Large intestine (tissue), 3 donors: ENCODE measurements at regions not wholly inside any gene's neighbourhood (a gene's known extent, or its start where the extent isn't known, plus 50 kb on each side); places are given as distances from the start of the nearest gene placed in this dataset.

Experiments
- DNase-seq, 2 donors: peaks; one replicate each; pipeline versions ENCODE4 v3.0.0 to v3.0.0-alpha.2; 2013
- H3K27ac ChIP-seq: one replicate; pipeline ENCODE4 v1.5.1; 2013; ENCODE audit warnings: low read length
- H3K27me3 ChIP-seq: 2 replicates; pipeline ENCODE4 v1.6.1; 2013; ENCODE audit warnings: low read length; ENCODE audit not compliant: control insufficient read depth, insufficient read depth
- H3K36me3 ChIP-seq: 2 replicates; pipeline ENCODE4 v1.6.1; 2013; ENCODE audit warnings: low read length; ENCODE audit not compliant: control insufficient read depth, insufficient read depth
- H3K4me1 ChIP-seq: one replicate; pipeline ENCODE4 v1.6.1; 2013; ENCODE audit warnings: low read length; ENCODE audit not compliant: control insufficient read depth, insufficient read depth
- H3K4me3 ChIP-seq: one replicate; pipeline ENCODE4 v1.5.1; 2013; ENCODE audit warnings: low read length
- H3K9me3 ChIP-seq: one replicate; pipeline ENCODE4 v1.6.1; 2013; ENCODE audit warnings: mild to moderate bottlenecking, low read depth, low read length, moderate library complexity; ENCODE audit not compliant: control insufficient read depth
- WGBS: methylation state at CpG from one replicate; pipeline ENCODE4 v1.1.5; 2013; ENCODE audit warnings: low lambda C conversion rate; ENCODE audit not compliant: insufficient coverage; 5-methylcytosine and 5-hydroxymethylcytosine counted together

DNA sequence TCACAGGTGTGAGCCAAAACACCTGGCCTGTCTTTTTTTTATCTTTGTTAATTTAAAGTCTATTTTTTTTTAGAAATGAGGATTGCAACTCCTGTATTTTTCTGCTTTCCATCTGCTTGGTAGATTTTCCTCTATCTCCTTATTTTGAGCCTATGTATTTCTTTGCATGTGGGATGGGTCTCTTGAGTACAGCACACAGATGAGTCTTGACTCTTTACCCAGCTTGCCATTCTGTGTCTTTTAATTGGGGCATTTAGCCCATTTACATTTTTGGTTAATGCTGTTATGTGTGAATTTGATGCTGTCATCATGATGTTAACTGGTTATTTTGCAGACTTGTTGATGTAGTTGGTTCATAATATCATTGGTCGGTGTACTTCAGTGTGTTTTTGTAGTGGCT, 317.4 kb downstream of the IPO8 start:
- no peaks in the 10 kb centered on the region for H3K27me3 ChIP-seq
- H3K4me1 ChIP-seq, result no peaks in the 10 kb centered on the region
- no peaks in the 10 kb centered on the region for H3K36me3 ChIP-seq
- H3K4me3 ChIP-seq, result no peak overlapping the region
- H3K9me3 ChIP-seq, result peaks cover 6% of the 10 kb centered on the region
- DNase-seq, result no peak
- WGBS, result no CpG with 5 or more reads among the region's 1 CpG
- no peak overlapping the region for H3K27ac ChIP-seq

DNA sequence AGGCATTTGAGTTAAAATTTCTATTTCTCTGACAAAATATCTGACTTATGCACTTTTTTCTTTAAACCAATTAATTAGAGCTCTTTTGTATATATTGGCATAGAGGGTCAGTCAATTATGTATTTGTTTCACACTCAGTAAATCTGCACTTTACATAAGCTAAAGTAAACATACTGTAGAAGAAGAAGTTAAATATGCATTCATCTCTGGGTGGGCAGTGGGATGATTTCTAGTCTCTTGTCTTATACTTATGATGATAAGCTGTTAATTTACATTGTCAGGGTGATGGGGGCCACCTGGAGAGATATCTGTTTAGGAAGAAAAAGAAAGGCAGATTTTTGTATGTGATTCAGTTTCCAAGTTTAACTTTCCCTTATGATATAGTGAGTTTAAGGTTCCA, 330.8 kb downstream of the IPO8 start:
- DNase-seq, result no peak
- Histone ChIP-seq H3K27ac (no peak overlapping the region), H3K27me3 (no peaks in the 10 kb centered on the region), H3K9me3 (no peaks in the 10 kb centered on the region), H3K4me3 (no peak overlapping the region), H3K4me1 (no peaks in the 10 kb centered on the region), H3K36me3 (no peaks in the 10 kb centered on the region)

DNA sequence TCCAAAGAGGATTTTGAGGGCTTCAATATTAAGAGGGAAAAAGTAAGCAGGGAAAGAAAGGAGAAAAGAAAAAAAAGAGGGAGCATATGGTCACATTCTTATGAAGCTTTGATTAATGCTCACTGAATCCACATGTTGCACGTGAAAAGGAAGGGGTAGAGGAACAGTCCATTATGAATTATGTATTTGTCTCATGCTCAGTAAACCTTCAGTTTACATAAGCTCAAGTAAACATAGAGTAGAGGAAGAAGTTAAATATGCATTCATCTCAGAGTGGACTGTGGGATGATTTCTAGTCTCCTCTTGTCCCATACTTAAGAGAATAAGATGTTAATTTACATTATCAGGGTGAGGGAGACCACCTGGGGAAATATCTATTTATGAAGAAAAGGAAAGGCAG, 334.5 kb downstream of the IPO8 start:
- Histone ChIP-seq H3K27me3 (no peaks in the 10 kb centered on the region), H3K4me3 (no peak overlapping the region), H3K4me1 (no peaks in the 10 kb centered on the region), H3K36me3 (no peaks in the 10 kb centered on the region), H3K9me3 (no peaks in the 10 kb centered on the region), H3K27ac (no peak overlapping the region)
- WGBS, result 57% methylated on average over 1 of the region's 1 CpG
- DNase-seq, result no peak

DNA sequence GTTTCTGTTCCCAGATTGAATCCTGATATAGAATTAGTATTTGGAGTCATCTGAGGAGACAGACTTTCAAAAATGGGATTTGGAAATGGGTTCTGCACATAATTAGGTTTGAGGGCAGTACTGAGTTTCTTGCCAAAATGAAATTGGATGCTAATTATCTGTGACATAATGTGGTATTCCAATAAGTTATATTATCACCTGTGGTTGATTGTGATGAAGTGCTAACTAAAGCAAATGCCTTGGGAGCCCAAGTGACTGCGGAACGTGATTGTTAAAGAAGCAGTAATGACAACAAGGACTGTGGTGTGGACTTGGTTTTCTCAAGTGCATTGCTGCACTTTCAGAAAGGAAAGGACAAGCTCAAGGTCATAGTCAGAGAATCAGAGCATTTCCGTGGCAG, 337.0 kb downstream of the IPO8 start:
- no peaks in the 10 kb centered on the region for H3K27me3 ChIP-seq
- no peak overlapping the region for H3K4me3 ChIP-seq
- DNase-seq, result no peak
- no peaks in the 10 kb centered on the region for H3K36me3 ChIP-seq
- WGBS, result 83% methylated on average over 3 of the region's 3 CpGs
- H3K9me3 ChIP-seq, result no peaks in the 10 kb centered on the region
- no peaks in the 10 kb centered on the region for H3K4me1 ChIP-seq
- no peak overlapping the region for H3K27ac ChIP-seq

DNA sequence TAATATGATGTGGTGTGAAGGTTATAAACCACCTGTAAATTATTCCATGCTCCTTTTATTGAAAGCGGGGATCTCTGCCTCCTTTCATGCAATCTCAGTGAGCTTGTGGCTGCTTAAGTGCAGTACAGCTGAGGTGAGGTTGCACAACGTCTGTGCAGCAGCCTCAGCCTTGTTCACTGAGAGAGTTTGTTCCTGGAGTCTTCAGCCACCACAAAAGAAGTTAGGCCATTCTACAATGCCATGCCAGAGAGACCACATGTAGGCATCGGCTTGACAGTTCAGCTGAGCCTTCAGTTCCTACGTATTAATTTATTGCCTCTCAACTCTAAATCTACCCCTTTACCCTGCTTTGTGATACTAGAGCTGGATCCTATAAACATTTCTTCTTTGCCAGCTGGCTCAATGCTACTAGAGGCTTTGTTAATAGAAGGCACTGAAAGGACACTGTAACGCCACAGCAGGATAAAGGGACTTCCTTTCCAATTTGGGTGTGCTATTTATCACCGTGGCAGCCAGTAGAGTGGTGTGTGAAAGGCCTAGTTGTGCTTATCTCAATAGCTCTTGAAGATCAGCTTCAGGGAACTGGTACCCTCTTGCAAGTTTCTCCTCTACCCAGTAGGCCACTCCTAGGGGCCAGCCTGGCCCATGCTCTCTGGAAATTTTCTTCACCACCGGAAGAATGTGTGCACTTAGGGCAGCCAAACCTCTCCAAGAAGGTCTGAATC, 337.7 kb downstream of the IPO8 start:
- Histone ChIP-seq H3K36me3 (no peaks in the 10 kb centered on the region), H3K4me1 (no peaks in the 10 kb centered on the region), H3K27ac (no peak overlapping the region), H3K9me3 (no peaks in the 10 kb centered on the region), H3K27me3 (no peaks in the 10 kb centered on the region), H3K4me3 (no peak overlapping the region)
- DNase-seq, result no peak
- 57% methylated on average over 1 of the region's 7 CpGs for WGBS

DNA sequence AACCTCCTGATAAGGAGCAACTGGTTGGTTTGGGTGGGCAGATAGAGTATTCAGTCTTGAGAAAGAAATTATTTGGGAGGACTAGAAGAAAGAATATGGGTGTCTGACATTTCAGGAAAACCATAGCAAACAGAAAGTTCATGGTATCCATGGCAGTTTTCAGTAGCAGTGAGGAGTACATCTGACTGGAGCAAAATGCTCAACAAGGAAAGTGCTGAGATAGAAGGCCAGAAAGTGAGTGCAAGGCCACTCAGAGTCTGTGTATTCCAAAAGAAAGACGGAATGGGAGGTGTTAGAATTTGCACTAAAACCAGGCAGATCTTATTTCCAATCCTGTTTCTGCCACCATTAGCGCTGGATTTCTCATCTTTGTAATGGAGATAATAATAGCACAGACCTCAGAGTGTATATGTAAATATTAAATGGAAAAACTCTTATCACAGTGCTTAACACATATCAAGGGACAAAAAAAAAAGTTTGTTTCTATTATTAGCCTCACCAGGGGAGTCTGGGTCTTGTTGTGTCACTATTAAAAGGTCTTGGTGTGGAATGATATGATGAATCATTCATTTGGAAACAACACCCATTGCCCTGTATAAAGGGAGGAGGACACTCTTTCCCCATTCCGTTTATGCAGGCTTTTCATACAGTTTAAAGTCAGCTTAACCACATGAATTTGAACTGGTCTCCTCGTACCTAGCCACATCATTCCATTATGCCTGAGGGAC, 349.8 kb downstream of the IPO8 start:
- H3K4me3 ChIP-seq, result no peak overlapping the region
- no peak overlapping the region for H3K27ac ChIP-seq
- H3K27me3 ChIP-seq, result no peaks in the 10 kb centered on the region
- no peak for DNase-seq
- no peaks in the 10 kb centered on the region for H3K36me3 ChIP-seq
- H3K9me3 ChIP-seq, result no peaks in the 10 kb centered on the region
- H3K4me1 ChIP-seq, result no peaks in the 10 kb centered on the region
- WGBS, result 100% methylated on average over 1 of the region's 4 CpGs

DNA sequence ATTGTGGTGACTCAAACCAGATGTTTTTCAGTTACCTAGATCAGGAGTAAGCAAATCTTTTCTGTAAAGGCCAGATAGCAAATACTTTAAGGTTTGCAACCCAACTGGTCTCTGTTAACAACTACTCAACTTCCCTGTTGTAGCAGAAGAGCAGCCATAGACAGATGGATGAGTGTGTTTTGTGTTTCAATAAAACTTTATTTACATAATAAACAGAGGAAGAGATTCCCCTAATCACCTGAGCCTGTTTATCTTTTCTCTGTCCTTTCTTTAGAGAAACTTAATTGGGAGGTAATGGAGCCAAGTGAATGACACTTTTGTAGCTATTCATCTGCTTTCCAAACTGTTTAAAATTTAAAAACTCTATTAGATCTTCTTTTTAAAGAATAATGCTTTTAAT, 365.1 kb downstream of the IPO8 start:
- Histone ChIP-seq H3K9me3 (peaks cover 6% of the 10 kb centered on the region), H3K36me3 (no peaks in the 10 kb centered on the region), H3K27me3 (no peaks in the 10 kb centered on the region), H3K27ac (no peak overlapping the region), H3K4me3 (no peak overlapping the region), H3K4me1 (no peaks in the 10 kb centered on the region)
- no peak for DNase-seq

DNA sequence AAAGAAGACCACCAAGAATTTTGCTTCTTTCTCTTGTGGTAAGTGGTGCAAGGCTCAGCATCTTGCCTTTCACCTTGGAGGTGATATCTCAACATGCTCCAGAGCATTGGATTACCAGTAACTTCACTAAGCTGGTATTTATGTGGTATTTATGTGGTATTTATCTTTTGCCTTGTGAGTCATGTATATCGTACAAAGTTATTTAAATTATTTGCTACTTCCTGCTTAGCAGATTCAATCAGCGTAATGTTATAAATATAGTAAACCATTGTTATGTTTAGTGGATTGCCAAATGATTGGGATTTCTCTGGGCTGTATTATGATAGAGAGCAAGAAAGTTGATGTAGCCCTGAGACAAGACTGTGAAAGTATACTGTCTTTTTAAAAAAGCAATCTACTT, 366.4 kb downstream of the IPO8 start:
- H3K27me3 ChIP-seq, result no peaks in the 10 kb centered on the region
- no peaks in the 10 kb centered on the region for H3K4me1 ChIP-seq
- no CpG with 5 or more reads among the region's 2 CpGs for WGBS
- H3K36me3 ChIP-seq, result no peaks in the 10 kb centered on the region
- no peak overlapping the region for H3K27ac ChIP-seq
- peaks cover 6% of the 10 kb centered on the region for H3K9me3 ChIP-seq
- H3K4me3 ChIP-seq, result no peak overlapping the region
- no peak for DNase-seq

DNA sequence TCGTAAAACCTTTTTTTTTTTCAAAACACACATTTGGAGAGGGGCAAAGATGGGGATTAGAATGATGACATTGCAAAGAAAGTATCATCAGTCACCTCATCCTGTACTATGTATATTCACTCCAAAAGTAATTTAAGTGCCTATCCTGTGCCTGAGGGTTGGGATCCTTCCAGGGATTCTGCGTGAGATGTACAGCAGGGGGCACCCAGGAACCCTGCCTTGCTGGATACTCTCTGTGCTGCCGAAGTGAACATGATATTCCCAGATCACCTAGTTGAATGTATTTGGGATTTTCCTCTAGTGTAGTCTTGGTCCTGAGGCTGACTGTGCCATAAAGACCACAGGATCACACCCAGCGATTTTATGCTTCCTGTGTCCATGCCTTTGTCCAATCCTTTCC, 372.7 kb downstream of the IPO8 start:
- no peak overlapping the region for H3K27ac ChIP-seq
- WGBS, result 71% methylated on average over 1 of the region's 4 CpGs
- H3K36me3 ChIP-seq, result no peaks in the 10 kb centered on the region
- no peaks in the 10 kb centered on the region for H3K4me1 ChIP-seq
- H3K4me3 ChIP-seq, result no peak overlapping the region
- DNase-seq, result no peak
- no peaks in the 10 kb centered on the region for H3K27me3 ChIP-seq
- peaks cover 6% of the 10 kb centered on the region for H3K9me3 ChIP-seq

DNA sequence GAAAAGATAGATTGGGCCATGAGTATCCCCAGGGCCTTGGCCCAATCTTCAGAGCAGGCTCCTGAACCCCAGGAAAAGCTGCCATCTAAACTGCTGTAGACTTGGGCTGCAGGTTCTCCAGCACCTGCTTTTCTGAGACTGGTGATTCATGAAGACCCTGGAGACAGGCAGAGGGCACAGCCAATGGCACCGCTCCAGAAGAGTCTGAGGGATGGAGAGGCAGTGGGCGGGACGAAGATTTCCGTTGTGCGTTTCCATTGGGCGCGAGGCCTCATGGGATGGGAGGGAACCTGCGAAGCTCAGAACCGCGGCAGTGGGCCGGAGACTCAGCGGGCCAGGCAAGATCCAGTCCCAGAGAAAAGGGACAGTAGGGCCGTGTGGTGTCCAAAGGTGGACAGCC, 375.1 kb downstream of the IPO8 start:
- DNase-seq, result no peak
- Histone ChIP-seq H3K27me3 (no peaks in the 10 kb centered on the region), H3K36me3 (no peaks in the 10 kb centered on the region), H3K9me3 (peaks cover 3% of the 10 kb centered on the region), H3K27ac (no peak overlapping the region), H3K4me3 (no peak overlapping the region), H3K4me1 (no peaks in the 10 kb centered on the region)
- no CpG with 5 or more reads among the region's 13 CpGs for WGBS

DNA sequence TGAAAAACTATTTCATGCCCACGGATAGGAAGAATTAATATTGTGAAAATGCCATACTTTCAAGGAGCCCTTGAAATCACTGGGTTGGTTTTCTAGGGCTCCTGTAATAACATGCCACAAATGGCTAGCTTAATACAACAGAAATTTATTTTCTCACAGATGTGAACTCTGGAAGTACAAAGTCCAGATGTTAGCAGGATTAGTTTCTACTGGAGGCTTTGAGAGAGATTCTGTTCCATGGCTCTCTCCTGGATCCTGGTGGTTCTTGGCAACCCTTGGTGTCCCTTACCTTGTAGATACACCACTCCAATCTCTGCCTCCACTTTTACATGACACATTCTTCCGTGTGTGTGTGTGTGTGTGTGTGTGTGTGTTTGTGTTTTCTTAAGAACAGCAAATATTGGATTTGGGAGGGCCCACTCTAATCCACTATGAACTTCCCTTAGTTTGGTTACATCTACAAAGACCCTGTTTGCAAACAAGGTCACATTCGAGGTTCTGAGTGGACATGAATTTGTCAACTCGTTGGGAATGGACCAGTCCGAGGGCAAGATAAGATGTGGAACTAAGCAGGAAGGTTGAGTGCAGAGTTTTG, 381.1 kb downstream of the IPO8 start:
- Histone ChIP-seq H3K4me3 (no peak overlapping the region), H3K36me3 (no peaks in the 10 kb centered on the region), H3K4me1 (no peaks in the 10 kb centered on the region), H3K27ac (no peak overlapping the region), H3K9me3 (no peaks in the 10 kb centered on the region), H3K27me3 (no peaks in the 10 kb centered on the region)
- DNase-seq, result no peak
- WGBS, result 14% methylated on average over 2 of the region's 5 CpGs
